ENCODE measurements at regions not wholly inside any gene's neighbourhood (a gene's known extent, or its start where the extent isn't known, plus 50 kb on each side); places are given as distances from the start of the nearest gene placed in this dataset.
"Not testable (repeated sequence)": the region's sequence is repeated elsewhere in the genome, so short reads cannot be mapped to it uniquely, and the experiment has no call there.

GRCh38 chr2:220779076-220779475 is 793.0 kb downstream of the EPHA4 start:
- TF ChIP-seq, protein P1, sequence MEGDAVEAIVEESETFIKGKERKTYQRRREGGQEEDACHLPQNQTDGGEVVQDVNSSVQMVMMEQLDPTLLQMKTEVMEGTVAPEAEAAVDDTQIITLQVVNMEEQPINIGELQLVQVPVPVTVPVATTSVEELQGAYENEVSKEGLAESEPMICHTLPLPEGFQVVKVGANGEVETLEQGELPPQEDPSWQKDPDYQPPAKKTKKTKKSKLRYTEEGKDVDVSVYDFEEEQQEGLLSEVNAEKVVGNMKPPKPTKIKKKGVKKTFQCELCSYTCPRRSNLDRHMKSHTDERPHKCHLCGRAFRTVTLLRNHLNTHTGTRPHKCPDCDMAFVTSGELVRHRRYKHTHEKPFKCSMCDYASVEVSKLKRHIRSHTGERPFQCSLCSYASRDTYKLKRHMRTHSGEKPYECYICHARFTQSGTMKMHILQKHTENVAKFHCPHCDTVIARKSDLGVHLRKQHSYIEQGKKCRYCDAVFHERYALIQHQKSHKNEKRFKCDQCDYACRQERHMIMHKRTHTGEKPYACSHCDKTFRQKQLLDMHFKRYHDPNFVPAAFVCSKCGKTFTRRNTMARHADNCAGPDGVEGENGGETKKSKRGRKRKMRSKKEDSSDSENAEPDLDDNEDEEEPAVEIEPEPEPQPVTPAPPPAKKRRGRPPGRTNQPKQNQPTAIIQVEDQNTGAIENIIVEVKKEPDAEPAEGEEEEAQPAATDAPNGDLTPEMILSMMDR (IDR thresholded peaks at IDR 0.05), result not testable (repeated sequence)
- not testable (repeated sequence) for TF ChIP-seq POLR2A (IDR thresholded peaks at IDR 0.05)
